ENCODE measurements at regions not wholly inside any gene's neighbourhood (a gene's known extent, or its start where the extent isn't known, plus 50 kb on each side); places are given as distances from the start of the nearest gene placed in this dataset.

- Histone ChIP-seq H3K36me3 (ENCODE audit: control insufficient read depth, insufficient read depth, low read length) (no peaks in the 10 kb centered on the region), H3K27ac (ENCODE audit: low read depth, low read length) (no peak overlapping the region), H3K27me3 (ENCODE audit: control insufficient read depth, insufficient read depth, low read length) (no peaks in the 10 kb centered on the region), H3K9me3 (ENCODE audit: control insufficient read depth, insufficient read depth, low read length) (no peaks in the 10 kb centered on the region), H3K4me1 (ENCODE audit: control insufficient read depth, insufficient read depth, low read length) (peaks cover 16% of the 10 kb centered on the region; the same call in 1 of the 2 replicates), H3K9ac (ENCODE audit: low read depth, low read length) (no peak overlapping the region), H3K4me3 (ENCODE audit: low read depth, low read length) (no peak overlapping the region)
Observed at GRCh38 chr6:71498638-71499037, 210.0 kb downstream of the OGFRL1 start.

DNA sequence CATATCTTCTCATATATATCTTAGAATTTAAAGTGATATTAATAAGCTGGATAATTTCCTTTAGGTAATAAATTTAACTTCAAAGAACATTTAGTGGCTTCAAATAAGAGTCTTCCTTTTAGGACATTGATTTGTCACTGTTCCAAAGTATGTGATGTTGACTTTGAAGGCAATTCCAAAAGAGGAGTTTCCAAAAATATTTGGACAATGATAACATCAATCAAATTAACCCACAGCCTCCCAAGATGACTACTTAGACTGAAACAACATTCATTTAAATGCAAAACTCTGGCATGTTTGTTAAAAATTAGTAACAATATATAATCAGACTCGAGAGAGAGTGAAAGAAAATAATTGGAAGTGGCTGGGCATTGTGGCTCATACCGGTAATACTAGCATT lies 211.1 kb downstream of the OGFRL1 start:
- peaks cover 16% of the 10 kb centered on the region; the same call in 1 of the 2 replicates for H3K4me1 ChIP-seq (ENCODE audit: control insufficient read depth, insufficient read depth, low read length)
- no peaks in the 10 kb centered on the region for H3K9me3 ChIP-seq (ENCODE audit: control insufficient read depth, insufficient read depth, low read length)
- H3K4me3 ChIP-seq (ENCODE audit: low read depth, low read length) = no peak overlapping the region
- no peak overlapping the region for H3K27ac ChIP-seq (ENCODE audit: low read depth, low read length)
- no peak overlapping the region for H3K9ac ChIP-seq (ENCODE audit: low read depth, low read length)
- H3K27me3 ChIP-seq (ENCODE audit: control insufficient read depth, insufficient read depth, low read length) = no peaks in the 10 kb centered on the region
- no peaks in the 10 kb centered on the region for H3K36me3 ChIP-seq (ENCODE audit: control insufficient read depth, insufficient read depth, low read length)

GRCh38 chr6:71502168-71502567 lies 213.6 kb downstream of the OGFRL1 start:
- Histone ChIP-seq H3K27me3 (ENCODE audit: control insufficient read depth, insufficient read depth, low read length) (no peaks in the 10 kb centered on the region), H3K4me3 (ENCODE audit: low read depth, low read length) (no peak overlapping the region), H3K9ac (ENCODE audit: low read depth, low read length) (no peak overlapping the region), H3K4me1 (ENCODE audit: control insufficient read depth, insufficient read depth, low read length) (0 out of 2 replicates have a peak, but pooled peaks cover 9% of the 10 kb centered on the region), H3K36me3 (ENCODE audit: control insufficient read depth, insufficient read depth, low read length) (no peaks in the 10 kb centered on the region), H3K9me3 (ENCODE audit: control insufficient read depth, insufficient read depth, low read length) (no peaks in the 10 kb centered on the region), H3K27ac (ENCODE audit: low read depth, low read length) (no peak overlapping the region)

GRCh38 chr6:71502956-71503355 lies 214.3 kb downstream of the OGFRL1 start:
- H3K27ac ChIP-seq (ENCODE audit: low read depth, low read length) = no peak overlapping the region
- 0 out of 2 replicates have a peak, but pooled peaks cover 9% of the 10 kb centered on the region for H3K4me1 ChIP-seq (ENCODE audit: control insufficient read depth, insufficient read depth, low read length)
- H3K4me3 ChIP-seq (ENCODE audit: low read depth, low read length) = no peak overlapping the region
- H3K9ac ChIP-seq (ENCODE audit: low read depth, low read length) = no peak overlapping the region
- no peaks in the 10 kb centered on the region for H3K36me3 ChIP-seq (ENCODE audit: control insufficient read depth, insufficient read depth, low read length)
- H3K27me3 ChIP-seq (ENCODE audit: control insufficient read depth, insufficient read depth, low read length) = no peaks in the 10 kb centered on the region
- H3K9me3 ChIP-seq (ENCODE audit: control insufficient read depth, insufficient read depth, low read length) = no peaks in the 10 kb centered on the region

- H3K4me3 ChIP-seq (ENCODE audit: low read depth, low read length) = no peak overlapping the region
- H3K27ac ChIP-seq (ENCODE audit: low read depth, low read length) = no peak overlapping the region
- no peaks in the 10 kb centered on the region for H3K36me3 ChIP-seq (ENCODE audit: control insufficient read depth, insufficient read depth, low read length)
- H3K4me1 ChIP-seq (ENCODE audit: control insufficient read depth, insufficient read depth, low read length) = no peaks in the 10 kb centered on the region
- no peaks in the 10 kb centered on the region for H3K27me3 ChIP-seq (ENCODE audit: control insufficient read depth, insufficient read depth, low read length)
- H3K9me3 ChIP-seq (ENCODE audit: control insufficient read depth, insufficient read depth, low read length) = no peaks in the 10 kb centered on the region
- no peak overlapping the region for H3K9ac ChIP-seq (ENCODE audit: low read depth, low read length)
Observed at GRCh38 chr6:71507183-71507582, 218.6 kb downstream of the OGFRL1 start.

GRCh38 chr6:71509191-71510005 lies 220.8 kb downstream of the OGFRL1 start:
- Histone ChIP-seq H3K27ac (ENCODE audit: low read depth, low read length) (no peak overlapping the region), H3K27me3 (ENCODE audit: control insufficient read depth, insufficient read depth, low read length) (no peaks in the 10 kb centered on the region), H3K36me3 (ENCODE audit: control insufficient read depth, insufficient read depth, low read length) (no peaks in the 10 kb centered on the region), H3K9ac (ENCODE audit: low read depth, low read length) (no peak overlapping the region), H3K4me1 (ENCODE audit: control insufficient read depth, insufficient read depth, low read length) (no peaks in the 10 kb centered on the region), H3K4me3 (ENCODE audit: low read depth, low read length) (no peak overlapping the region), H3K9me3 (ENCODE audit: control insufficient read depth, insufficient read depth, low read length) (no peaks in the 10 kb centered on the region)

- no peaks in the 10 kb centered on the region for H3K27me3 ChIP-seq (ENCODE audit: control insufficient read depth, insufficient read depth, low read length)
- H3K9me3 ChIP-seq (ENCODE audit: control insufficient read depth, insufficient read depth, low read length) = no peaks in the 10 kb centered on the region
- H3K36me3 ChIP-seq (ENCODE audit: control insufficient read depth, insufficient read depth, low read length) = no peaks in the 10 kb centered on the region
- no peaks in the 10 kb centered on the region for H3K4me1 ChIP-seq (ENCODE audit: control insufficient read depth, insufficient read depth, low read length)
- no peak overlapping the region for H3K4me3 ChIP-seq (ENCODE audit: low read depth, low read length)
- H3K9ac ChIP-seq (ENCODE audit: low read depth, low read length) = no peak overlapping the region
- H3K27ac ChIP-seq (ENCODE audit: low read depth, low read length) = no peak overlapping the region
Observed at GRCh38 chr6:71510057-71510713, 221.6 kb downstream of the OGFRL1 start.

DNA sequence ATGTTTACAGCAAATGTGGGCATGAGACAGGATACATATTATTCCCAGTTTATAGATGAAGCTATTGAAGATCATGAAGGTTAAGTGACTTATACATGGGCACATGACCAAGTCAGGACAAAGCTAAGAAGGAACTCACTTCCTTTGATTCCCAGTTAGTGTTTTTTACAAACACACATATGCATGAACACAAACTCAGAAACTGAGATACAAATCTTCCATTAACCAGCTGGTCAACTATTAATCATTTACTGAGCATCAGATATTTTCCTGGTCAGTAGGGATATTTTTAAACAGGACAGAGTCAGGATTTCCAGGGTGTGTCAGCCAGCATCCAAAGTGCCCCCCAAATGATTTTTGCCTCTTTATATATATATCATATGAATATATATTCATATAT lies 222.2 kb downstream of the OGFRL1 start:
- Histone ChIP-seq H3K36me3 (ENCODE audit: control insufficient read depth, insufficient read depth, low read length) (no peaks in the 10 kb centered on the region), H3K4me1 (ENCODE audit: control insufficient read depth, insufficient read depth, low read length) (no peaks in the 10 kb centered on the region), H3K9ac (ENCODE audit: low read depth, low read length) (no peak overlapping the region), H3K27ac (ENCODE audit: low read depth, low read length) (no peak overlapping the region), H3K27me3 (ENCODE audit: control insufficient read depth, insufficient read depth, low read length) (no peaks in the 10 kb centered on the region), H3K9me3 (ENCODE audit: control insufficient read depth, insufficient read depth, low read length) (no peaks in the 10 kb centered on the region), H3K4me3 (ENCODE audit: low read depth, low read length) (no peak overlapping the region)

DNA sequence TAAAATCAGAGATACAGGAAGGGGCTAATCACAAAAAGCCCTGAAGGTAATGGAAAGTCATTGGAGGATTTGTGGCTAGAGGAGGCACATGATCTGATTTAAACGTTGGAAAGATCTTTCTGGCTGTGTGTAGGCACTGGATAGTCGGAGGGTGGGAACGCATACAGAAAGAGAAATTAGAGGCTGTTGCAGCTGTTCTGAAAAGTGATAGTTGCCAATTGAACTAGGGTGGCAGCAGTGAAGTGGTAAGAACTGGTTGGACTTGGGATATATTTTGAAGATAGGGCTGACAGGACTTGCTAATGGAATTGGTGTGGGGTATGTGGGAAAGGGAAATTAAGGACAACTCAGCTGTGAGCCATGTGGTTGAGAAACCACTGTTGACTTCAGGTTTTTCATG lies 223.6 kb downstream of the OGFRL1 start:
- H3K4me3 ChIP-seq (ENCODE audit: low read depth, low read length) = no peak overlapping the region
- H3K9me3 ChIP-seq (ENCODE audit: control insufficient read depth, insufficient read depth, low read length) = no peaks in the 10 kb centered on the region
- H3K27me3 ChIP-seq (ENCODE audit: control insufficient read depth, insufficient read depth, low read length) = no peaks in the 10 kb centered on the region
- H3K36me3 ChIP-seq (ENCODE audit: control insufficient read depth, insufficient read depth, low read length) = no peaks in the 10 kb centered on the region
- no peak overlapping the region for H3K9ac ChIP-seq (ENCODE audit: low read depth, low read length)
- no peaks in the 10 kb centered on the region for H3K4me1 ChIP-seq (ENCODE audit: control insufficient read depth, insufficient read depth, low read length)
- no peak overlapping the region for H3K27ac ChIP-seq (ENCODE audit: low read depth, low read length)

GRCh38 chr6:71513036-71513435 lies 224.4 kb downstream of the OGFRL1 start:
- H3K4me3 ChIP-seq (ENCODE audit: low read depth, low read length) = no peak overlapping the region
- no peaks in the 10 kb centered on the region for H3K27me3 ChIP-seq (ENCODE audit: control insufficient read depth, insufficient read depth, low read length)
- H3K9me3 ChIP-seq (ENCODE audit: control insufficient read depth, insufficient read depth, low read length) = no peaks in the 10 kb centered on the region
- H3K36me3 ChIP-seq (ENCODE audit: control insufficient read depth, insufficient read depth, low read length) = no peaks in the 10 kb centered on the region
- H3K27ac ChIP-seq (ENCODE audit: low read depth, low read length) = no peak overlapping the region
- H3K9ac ChIP-seq (ENCODE audit: low read depth, low read length) = no peak overlapping the region
- no peaks in the 10 kb centered on the region for H3K4me1 ChIP-seq (ENCODE audit: control insufficient read depth, insufficient read depth, low read length)

- Histone ChIP-seq H3K4me3 (ENCODE audit: low read depth, low read length) (no peak overlapping the region), H3K27ac (ENCODE audit: low read depth, low read length) (no peak overlapping the region), H3K9ac (ENCODE audit: low read depth, low read length) (no peak overlapping the region), H3K27me3 (ENCODE audit: control insufficient read depth, insufficient read depth, low read length) (no peaks in the 10 kb centered on the region), H3K9me3 (ENCODE audit: control insufficient read depth, insufficient read depth, low read length) (no peaks in the 10 kb centered on the region), H3K36me3 (ENCODE audit: control insufficient read depth, insufficient read depth, low read length) (no peaks in the 10 kb centered on the region), H3K4me1 (ENCODE audit: control insufficient read depth, insufficient read depth, low read length) (no peaks in the 10 kb centered on the region)
Observed at GRCh38 chr6:71523548-71523947, 234.9 kb downstream of the OGFRL1 start.
